Nephron progenitor cell (in vitro differentiated cells): ENCODE measurements at regions not wholly inside any gene's neighbourhood (a gene's known extent, or its start where the extent isn't known, plus 50 kb on each side); places are given as distances from the start of the nearest gene placed in this dataset.
"Not testable (repeated sequence)": the region's sequence is repeated elsewhere in the genome, so short reads cannot be mapped to it uniquely, and the experiment has no call there.

Experiments used
- DNase-seq: peaks from one replicate; pipeline ENCODE4 v3.0.0; 2021
- H3K27ac Mint-ChIP-seq: 2 replicates; pipeline ENCODE4 v1.8.0; 2021; ENCODE audit warnings: mild to moderate bottlenecking, moderate library complexity, mixed read lengths
- H3K27me3 Mint-ChIP-seq: 2 replicates; pipeline ENCODE4 v1.8.0; 2021; ENCODE audit warnings: mild to moderate bottlenecking, low read depth, mixed read lengths; ENCODE audit not compliant: poor library complexity
- H3K36me3 Mint-ChIP-seq: 2 replicates; pipeline ENCODE4 v1.8.0; 2021; ENCODE audit warnings: low read depth, mixed read lengths
- H3K4me1 Mint-ChIP-seq: 2 replicates; pipeline ENCODE4 v1.8.0; 2021; ENCODE audit warnings: mixed read lengths
- H3K4me3 Mint-ChIP-seq: 2 replicates; pipeline ENCODE4 v1.8.0; 2021; ENCODE audit warnings: mild to moderate bottlenecking, moderate library complexity, mixed read lengths
- H3K9me3 Mint-ChIP-seq: 2 replicates; pipeline ENCODE4 v1.8.0; 2021; ENCODE audit warnings: mild to moderate bottlenecking, moderate library complexity, mixed read lengths
- TF ChIP-seq, protein P1 (sequence below): fragments of 200-600 bp; sonication (generic); IDR thresholded peaks from 2 replicates; pipeline ENCODE4 v1.5.0; 2021; ENCODE audit warnings: antibody characterized with exemption

DNA sequence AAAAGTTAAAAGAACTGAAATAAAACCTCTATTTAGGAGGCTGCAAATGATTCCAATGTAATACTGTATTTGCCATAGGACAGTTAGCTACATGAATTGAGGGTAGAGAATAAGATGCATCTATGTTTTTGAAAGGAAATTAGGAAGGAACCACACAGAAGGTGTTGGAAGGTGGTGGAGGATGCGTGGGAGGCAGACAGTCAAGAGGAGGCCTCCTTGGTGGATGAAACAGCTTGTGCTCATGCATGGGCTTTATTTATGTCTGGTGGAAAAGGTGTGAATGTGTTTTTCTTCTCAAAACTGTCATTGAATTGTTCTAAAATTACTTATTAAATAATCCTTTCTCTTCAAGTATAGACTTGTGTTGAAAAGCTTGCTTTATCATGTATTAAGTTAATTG lies 314.4 kb upstream of the NPSR1 start:
- Mint-ChIP-seq H3K4me3 (no peak overlapping the region), H3K27ac (no peak overlapping the region), H3K27me3 (no peaks in the 10 kb centered on the region), H3K36me3 (no peaks in the 10 kb centered on the region), H3K9me3 (peaks cover 15% of the 10 kb centered on the region), H3K4me1 (peaks cover 13% of the 10 kb centered on the region)
- DNase-seq: no peak
- TF ChIP-seq, protein P1, sequence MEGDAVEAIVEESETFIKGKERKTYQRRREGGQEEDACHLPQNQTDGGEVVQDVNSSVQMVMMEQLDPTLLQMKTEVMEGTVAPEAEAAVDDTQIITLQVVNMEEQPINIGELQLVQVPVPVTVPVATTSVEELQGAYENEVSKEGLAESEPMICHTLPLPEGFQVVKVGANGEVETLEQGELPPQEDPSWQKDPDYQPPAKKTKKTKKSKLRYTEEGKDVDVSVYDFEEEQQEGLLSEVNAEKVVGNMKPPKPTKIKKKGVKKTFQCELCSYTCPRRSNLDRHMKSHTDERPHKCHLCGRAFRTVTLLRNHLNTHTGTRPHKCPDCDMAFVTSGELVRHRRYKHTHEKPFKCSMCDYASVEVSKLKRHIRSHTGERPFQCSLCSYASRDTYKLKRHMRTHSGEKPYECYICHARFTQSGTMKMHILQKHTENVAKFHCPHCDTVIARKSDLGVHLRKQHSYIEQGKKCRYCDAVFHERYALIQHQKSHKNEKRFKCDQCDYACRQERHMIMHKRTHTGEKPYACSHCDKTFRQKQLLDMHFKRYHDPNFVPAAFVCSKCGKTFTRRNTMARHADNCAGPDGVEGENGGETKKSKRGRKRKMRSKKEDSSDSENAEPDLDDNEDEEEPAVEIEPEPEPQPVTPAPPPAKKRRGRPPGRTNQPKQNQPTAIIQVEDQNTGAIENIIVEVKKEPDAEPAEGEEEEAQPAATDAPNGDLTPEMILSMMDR: no peak

DNA sequence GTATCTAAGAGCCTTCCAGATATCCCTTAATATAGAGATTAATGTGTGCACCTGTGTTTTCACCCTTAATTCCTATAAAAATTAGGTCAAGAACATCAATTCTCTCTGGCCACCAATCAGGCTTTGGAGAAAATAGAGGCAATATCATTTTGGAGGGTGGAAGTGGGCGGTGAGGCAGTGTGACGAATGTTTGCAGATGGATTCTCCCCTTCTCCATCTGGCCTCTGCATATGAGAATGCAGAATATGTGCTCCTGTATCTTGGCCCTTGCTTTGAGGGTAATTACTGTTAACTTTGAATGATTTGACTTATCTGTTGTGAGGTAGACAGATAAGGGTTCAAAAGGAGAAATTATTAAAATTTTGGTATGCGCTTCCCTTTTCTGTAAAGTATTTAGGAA lies 304.0 kb upstream of the NPSR1 start:
- Mint-ChIP-seq H3K36me3 (no peaks in the 10 kb centered on the region), H3K9me3 (no peaks in the 10 kb centered on the region), H3K4me3 (no peak overlapping the region), H3K4me1 (no peaks in the 10 kb centered on the region), H3K27ac (no peak overlapping the region), H3K27me3 (no peaks in the 10 kb centered on the region)
- no peak for DNase-seq
- TF ChIP-seq, protein P1: no peak

DNA sequence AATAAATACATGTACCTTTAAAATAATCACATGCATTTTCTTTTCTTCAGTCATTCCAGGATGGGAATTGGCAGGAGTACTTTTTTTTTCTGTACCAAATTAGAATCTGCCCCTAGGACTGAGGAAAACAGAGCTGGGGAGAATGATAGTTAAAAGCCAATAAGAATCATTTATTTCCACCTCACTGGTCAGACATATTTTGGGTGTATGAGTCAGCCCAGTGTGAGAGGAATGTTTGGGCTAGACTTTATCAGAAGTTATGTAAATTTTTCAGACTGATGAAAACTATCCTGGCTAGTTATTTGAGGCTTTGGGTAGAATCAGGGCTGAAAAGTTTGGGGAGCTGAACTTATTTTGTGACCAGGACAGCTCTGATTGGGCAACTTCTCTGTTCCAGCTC lies 303.1 kb upstream of the NPSR1 start:
- TF ChIP-seq, protein P1: no peak

DNA sequence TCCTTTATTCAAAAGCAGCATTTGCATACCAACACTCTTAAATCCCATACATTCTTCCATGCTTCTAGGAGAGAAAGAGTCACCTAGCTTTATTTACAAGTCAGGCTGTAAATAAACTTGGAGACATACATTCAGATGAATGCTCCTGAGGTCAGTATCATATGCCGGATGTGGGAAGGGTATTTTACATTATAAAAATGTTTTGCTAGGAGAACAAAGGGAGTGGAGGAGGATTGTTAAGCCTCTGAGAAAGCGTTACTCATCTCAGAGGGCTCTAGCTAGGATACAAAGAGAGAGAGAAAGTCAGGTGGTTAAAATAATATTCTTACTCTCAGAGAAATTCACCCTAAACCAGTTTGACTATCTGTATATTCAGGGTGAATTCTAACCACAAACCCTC lies 300.9 kb upstream of the NPSR1 start:
- Mint-ChIP-seq H3K27me3 (no peaks in the 10 kb centered on the region), H3K4me1 (no peaks in the 10 kb centered on the region), H3K9me3 (no peaks in the 10 kb centered on the region), H3K36me3 (no peaks in the 10 kb centered on the region), H3K4me3 (no peak overlapping the region), H3K27ac (no peak overlapping the region)
- TF ChIP-seq, protein P1: no peak
- no peak for DNase-seq

More for the DNA sequence above, 303.1 kb upstream of the NPSR1 start:
- Mint-ChIP-seq H3K4me1 (no peaks in the 10 kb centered on the region), H3K9me3 (no peaks in the 10 kb centered on the region), H3K4me3 (no peak overlapping the region), H3K36me3 (no peaks in the 10 kb centered on the region), H3K27ac (no peak overlapping the region), H3K27me3 (no peaks in the 10 kb centered on the region)
- DNase-seq: no peak

DNA sequence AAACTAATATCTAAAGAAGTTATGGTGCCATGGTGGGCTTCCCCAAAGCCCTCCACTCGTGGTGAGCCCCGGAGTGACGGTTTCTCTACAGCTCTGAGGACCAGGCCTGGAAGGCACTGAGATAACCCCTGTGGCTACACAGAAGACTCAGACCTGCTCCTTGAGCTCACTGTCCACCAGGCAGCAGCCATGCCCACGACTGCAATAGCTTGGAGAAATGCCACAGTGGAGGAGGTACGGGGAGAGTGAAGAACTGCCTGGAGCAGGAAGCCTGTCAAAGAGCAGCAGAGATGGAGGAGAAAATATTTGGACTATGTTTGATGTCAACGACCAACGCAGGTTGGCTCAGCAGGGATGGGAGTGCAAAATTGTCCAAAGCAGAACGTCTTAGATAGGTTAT lies 300.1 kb upstream of the NPSR1 start:
- H3K4me1 Mint-ChIP-seq: no peaks in the 10 kb centered on the region
- H3K27ac Mint-ChIP-seq: no peak overlapping the region
- no peak overlapping the region for H3K4me3 Mint-ChIP-seq
- TF ChIP-seq, protein P1: no peak
- H3K36me3 Mint-ChIP-seq: no peaks in the 10 kb centered on the region
- H3K9me3 Mint-ChIP-seq: no peaks in the 10 kb centered on the region
- DNase-seq: no peak
- no peaks in the 10 kb centered on the region for H3K27me3 Mint-ChIP-seq

DNA sequence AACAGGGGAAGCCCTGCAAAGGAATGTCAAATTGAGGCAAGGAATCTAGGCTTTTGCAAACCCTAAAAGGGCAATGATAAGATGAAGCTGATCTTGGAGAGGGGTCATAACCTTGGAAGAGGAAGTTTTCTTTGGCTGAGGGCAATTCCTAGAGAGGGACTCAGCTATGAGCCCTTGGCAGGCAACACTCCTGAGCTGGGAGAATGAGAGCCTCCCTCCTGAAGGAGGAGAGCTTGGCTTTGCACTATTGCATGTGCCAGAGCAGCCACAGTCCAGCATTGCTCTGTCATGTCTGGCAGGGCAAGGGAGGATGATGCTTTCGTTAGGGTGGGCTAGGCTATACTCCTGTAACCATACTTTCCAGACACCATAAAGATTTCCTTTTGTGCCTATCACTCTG lies 299.4 kb upstream of the NPSR1 start:
- H3K4me1 Mint-ChIP-seq, H3K9me3 Mint-ChIP-seq, H3K27me3 Mint-ChIP-seq, H3K4me3 Mint-ChIP-seq, H3K27ac Mint-ChIP-seq, H3K36me3 Mint-ChIP-seq, DNase-seq: not testable (repeated sequence)
